Right ventricle myocardium superior (tissue), 1 donor: ENCODE measurements at regions not wholly inside any gene's neighbourhood (a gene's known extent, or its start where the extent isn't known, plus 50 kb on each side); places are given as distances from the start of the nearest gene placed in this dataset.

Experiments
- ATAC-seq: fragments of 200-7000 bp; cut with Tn5 transposase; one replicate; pipeline ENCODE4 v1.9.1; 2020; ENCODE audit warnings: mild to moderate bottlenecking; ENCODE audit not compliant: poor library complexity
- DNase-seq: peaks from one replicate; pipeline ENCODE4 v3.0.0-alpha.2; 2020
- intact Hi-C: fragments of 100-400 bp; cut with DNase I; formaldehyde crosslinking; loops from one replicate; pipeline ENCODE4 v1.11.2; 2022
- donor health status: DM: no; HTN: yes; CAD: no; lungs with severe emphysema.

GRCh38 chr4:78720994-78721677 is 55.0 kb upstream of the BMP2K start:
- DNase-seq (no peak), ATAC-seq (peak; percentile 81)
- intact Hi-C loops: no loop called here

GRCh38 chr4:78721747-78722146 is 54.4 kb upstream of the BMP2K start:
- no peak for ATAC-seq
- intact Hi-C loops: no loop called here

GRCh38 chr4:78722320-78722719 is 53.8 kb upstream of the BMP2K start:
- intact Hi-C loops: no loop called here
- ATAC-seq: peak; percentile 29
- no peak for DNase-seq

More at GRCh38 chr4:78721747-78722146, 54.4 kb upstream of the BMP2K start:
- DNase-seq: no peak

GRCh38 chr4:78722878-78723277 is 53.3 kb upstream of the BMP2K start:
- no peak for ATAC-seq
- DNase-seq: no peak
- intact Hi-C loops: no loop called here
